Keratinocyte (primary cell): ENCODE measurements at regions not wholly inside any gene's neighbourhood (a gene's known extent, or its start where the extent isn't known, plus 50 kb on each side); places are given as distances from the start of the nearest gene placed in this dataset.

Source experiments
- DNase-seq: peaks from one replicate; pipeline ENCODE4 v3.0.0-alpha.2; 2011; ENCODE audit warnings: low read depth, missing footprints, low spot score
- FAIRE-seq: peaks from 2 replicates; lab custom pipeline; 2011; peaks lifted over from hg19 to GRCh38; lab: Jason Lieb, UNC
- H2AFZ ChIP-seq: 2 replicates; pipeline ENCODE4 v1.6.0; 2012; ENCODE audit warnings: low read length, control low read depth, inconsistent platforms; ENCODE audit not compliant: control insufficient read depth
- H3K27ac ChIP-seq: 2 replicates; pipeline ENCODE4 v1.5.1; 2011; ENCODE audit warnings: low read length; ENCODE audit not compliant: control insufficient read depth, insufficient read depth
- H3K27me3 ChIP-seq: 3 replicates; pipeline ENCODE4 v1.6.0; 2011; ENCODE audit warnings: low read length; ENCODE audit not compliant: control insufficient read depth, insufficient read depth; ENCODE audit errors: extremely low read depth
- H3K36me3 ChIP-seq, 2 experiments: 2 replicates in 1 of 2; 3 replicates in 1 of 2; pipeline ENCODE4 v1.5.1; 2011; ENCODE audit warnings: low read length in 2 of 2, mild to moderate bottlenecking in 1 of 2; ENCODE audit not compliant: control insufficient read depth in 2 of 2, insufficient read depth in 2 of 2; ENCODE audit errors: extremely low read depth in 1 of 2
- H3K4me1 ChIP-seq: 3 replicates; pipeline ENCODE4 v1.5.1; 2011; ENCODE audit warnings: low read length; ENCODE audit not compliant: control insufficient read depth, insufficient read depth; ENCODE audit errors: extremely low read depth
- H3K4me2 ChIP-seq: 3 replicates; pipeline ENCODE4 v1.6.0; 2011; ENCODE audit warnings: low read depth, low read length; ENCODE audit not compliant: control insufficient read depth, insufficient read depth; ENCODE audit errors: extremely low read depth
- H3K4me3 ChIP-seq, 3 experiments: fragments of 200-600 bp in 1 of 3; sonication (generic) in 1 of 3; 2 replicates in 2 of 3; 3 replicates in 1 of 3; pipeline ENCODE4 v1.5.1; 2011 to 2016; ENCODE audit warnings: low read length in 3 of 3, mild to moderate bottlenecking in 3 of 3, control low read depth in 2 of 3, inconsistent platforms in 1 of 3, low read depth in 1 of 3, mixed read lengths in 1 of 3, mixed run types in 1 of 3, moderate library complexity in 1 of 3; ENCODE audit not compliant: control insufficient read depth in 2 of 3, insufficient read depth in 2 of 3; ENCODE audit errors: extremely low read depth in 1 of 3
- H3K79me2 ChIP-seq: 2 replicates; pipeline ENCODE4 v1.6.0; 2012; ENCODE audit warnings: low read length; ENCODE audit not compliant: control insufficient read depth, insufficient read depth
- H3K9ac ChIP-seq: 3 replicates; pipeline ENCODE4 v1.6.0; 2011; ENCODE audit warnings: low read length; ENCODE audit not compliant: control insufficient read depth, insufficient read depth; ENCODE audit errors: extremely low read depth
- H3K9me1 ChIP-seq: 3 replicates; pipeline ENCODE4 v1.6.0; 2011; ENCODE audit warnings: low read length; ENCODE audit not compliant: control insufficient read depth, insufficient read depth; ENCODE audit errors: extremely low read depth
- H3K9me3 ChIP-seq: 2 replicates; pipeline ENCODE4 v1.5.1; 2012; ENCODE audit warnings: low read depth, low read length; ENCODE audit not compliant: control insufficient read depth
- H4K20me1 ChIP-seq: 3 replicates; pipeline ENCODE4 v1.6.0; 2011; ENCODE audit warnings: low read length; ENCODE audit not compliant: control insufficient read depth, insufficient read depth; ENCODE audit errors: extremely low read depth
- EZH2 ChIP-seq: IDR thresholded peaks from one replicate; pipeline ENCODE4 v1.6.1; 2012; ENCODE audit warnings: inconsistent platforms, mild to moderate bottlenecking, low read length, moderate library complexity
- dilution Hi-C: fragments of 300-500 bp; cut with MboI; formaldehyde crosslinking; loops from one replicate; pipeline ENCODE4 v1.7.0; 2020; ENCODE audit warnings: low sequenced_read_pairs; ENCODE audit not compliant: extremely low pct_ligation_motif_present
- TF ChIP-seq, protein P1 (sequence below), 3 experiments: IDR thresholded peaks in 1 of 3; conservative IDR thresholded peaks in 1 of 3; optimal IDR thresholded peaks in 1 of 3; 2 replicates in 2 of 3; 3 replicates in 1 of 3; pipeline versions ENCODE3 to v1.5.1; 2011; ENCODE audit warnings: low read length in 3 of 3, mild to moderate bottlenecking in 3 of 3, moderate library complexity in 2 of 3, control low read depth in 1 of 3, inconsistent platforms in 1 of 3; ENCODE audit not compliant: insufficient read depth in 2 of 3; ENCODE audit errors: extremely low read depth in 1 of 3

DNA sequence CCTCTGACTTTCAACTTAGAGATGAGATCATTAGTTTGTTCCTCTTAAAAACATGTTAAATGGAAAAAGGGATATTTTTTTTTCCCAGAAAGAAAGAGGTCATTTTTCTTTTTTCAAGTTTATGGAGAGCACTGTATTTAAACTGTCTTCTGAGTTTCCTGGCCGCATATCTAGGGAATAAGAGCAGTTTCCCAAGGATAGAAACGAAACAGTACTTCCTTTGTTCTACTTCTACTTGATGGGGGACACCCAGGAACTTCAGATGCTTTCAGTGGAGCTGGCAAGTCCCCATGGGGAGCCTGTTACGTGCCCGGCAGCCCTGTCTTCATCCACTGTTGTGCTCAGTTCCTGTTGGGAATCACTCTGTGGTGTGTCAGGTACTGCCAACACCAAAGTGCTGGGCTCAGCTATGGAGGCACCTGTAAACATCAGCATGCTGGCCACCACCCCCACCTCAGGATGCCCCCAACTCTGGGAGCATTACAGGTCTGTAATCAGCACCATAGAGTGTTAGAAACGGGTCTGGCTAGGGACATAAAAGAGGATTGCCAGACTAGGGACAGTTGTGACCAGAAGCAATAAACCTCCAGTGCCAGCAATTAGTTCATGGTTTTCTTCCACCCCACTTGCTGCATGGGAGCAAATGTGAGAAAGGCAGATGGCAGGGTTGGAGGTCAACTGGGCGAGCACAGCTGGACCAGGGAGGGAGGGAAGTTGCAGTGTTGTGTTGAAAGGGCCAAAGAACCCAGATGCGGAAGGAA is 221.7 kb upstream of the ECI2 start:
- H3K79me2 ChIP-seq: no peaks in the 10 kb centered on the region
- DNase-seq (no peak), FAIRE-seq (no peak)
- H3K4me3 ChIP-seq: no peak overlapping the region
- no peak for TF ChIP-seq EZH2
- TF ChIP-seq, protein P1, sequence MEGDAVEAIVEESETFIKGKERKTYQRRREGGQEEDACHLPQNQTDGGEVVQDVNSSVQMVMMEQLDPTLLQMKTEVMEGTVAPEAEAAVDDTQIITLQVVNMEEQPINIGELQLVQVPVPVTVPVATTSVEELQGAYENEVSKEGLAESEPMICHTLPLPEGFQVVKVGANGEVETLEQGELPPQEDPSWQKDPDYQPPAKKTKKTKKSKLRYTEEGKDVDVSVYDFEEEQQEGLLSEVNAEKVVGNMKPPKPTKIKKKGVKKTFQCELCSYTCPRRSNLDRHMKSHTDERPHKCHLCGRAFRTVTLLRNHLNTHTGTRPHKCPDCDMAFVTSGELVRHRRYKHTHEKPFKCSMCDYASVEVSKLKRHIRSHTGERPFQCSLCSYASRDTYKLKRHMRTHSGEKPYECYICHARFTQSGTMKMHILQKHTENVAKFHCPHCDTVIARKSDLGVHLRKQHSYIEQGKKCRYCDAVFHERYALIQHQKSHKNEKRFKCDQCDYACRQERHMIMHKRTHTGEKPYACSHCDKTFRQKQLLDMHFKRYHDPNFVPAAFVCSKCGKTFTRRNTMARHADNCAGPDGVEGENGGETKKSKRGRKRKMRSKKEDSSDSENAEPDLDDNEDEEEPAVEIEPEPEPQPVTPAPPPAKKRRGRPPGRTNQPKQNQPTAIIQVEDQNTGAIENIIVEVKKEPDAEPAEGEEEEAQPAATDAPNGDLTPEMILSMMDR (optimal IDR thresholded peaks at IDR 0.05 in 1 of 3, IDR thresholded peaks at IDR 0.05 in 1 of 3, conservative IDR thresholded peaks at IDR 0.05 in 1 of 3; ENCODE audit: extremely low read depth in 1 of 3, insufficient read depth in 2 of 3, low read length in 3 of 3): no peak
- no peaks in the 10 kb centered on the region for H3K9me3 ChIP-seq
- peaks cover 29% of the 10 kb centered on the region for H3K4me1 ChIP-seq
- H4K20me1 ChIP-seq: no peaks in the 10 kb centered on the region
- H3K9me1 ChIP-seq: no peaks in the 10 kb centered on the region
- no peaks in the 10 kb centered on the region for H3K36me3 ChIP-seq
- peak overlapping the region; percentile 59 for H3K27ac ChIP-seq
- H3K27me3 ChIP-seq: no peaks in the 10 kb centered on the region
- H3K9ac ChIP-seq: no peak overlapping the region
- peak overlapping the region; percentile 25 for H3K4me2 ChIP-seq
- dilution Hi-C loops: no loop called here
- H2AFZ ChIP-seq: peak overlapping the region; percentile 24

DNA sequence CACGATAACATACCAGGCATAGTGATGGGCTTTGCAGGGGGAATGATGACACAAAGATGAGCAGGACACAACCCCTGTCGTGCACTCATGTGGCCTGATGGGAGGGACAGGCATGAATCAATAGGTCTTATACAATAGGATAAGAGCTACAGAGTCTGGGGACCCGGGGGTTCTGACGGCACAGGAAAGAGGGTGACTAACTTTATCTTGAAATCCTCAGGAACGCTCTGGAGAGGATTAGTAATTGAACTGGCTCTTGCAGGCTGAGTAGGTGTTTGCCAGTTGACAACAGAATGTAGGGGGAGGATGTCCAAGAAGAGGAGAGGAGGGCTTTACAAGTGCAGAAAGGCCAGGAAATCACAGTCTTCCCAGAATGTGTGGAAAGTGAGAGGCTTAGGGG is 219.9 kb upstream of the ECI2 start:
- Histone ChIP-seq H3K9me3 (no peaks in the 10 kb centered on the region), H3K9me1 (no peaks in the 10 kb centered on the region), H3K27me3 (no peaks in the 10 kb centered on the region), H2AFZ (no peak overlapping the region), H3K9ac (no peak overlapping the region), H3K36me3 (no peaks in the 10 kb centered on the region), H3K79me2 (no peaks in the 10 kb centered on the region), H3K4me2 (no peak overlapping the region), H3K4me1 (peaks cover 47% of the 10 kb centered on the region), H3K27ac (peak overlapping the region; percentile 53), H3K4me3 (no peak overlapping the region), H4K20me1 (no peaks in the 10 kb centered on the region)
- DNase-seq (no peak), FAIRE-seq (no peak)
- TF ChIP-seq, protein P1 (optimal IDR thresholded peaks at IDR 0.05 in 1 of 3, IDR thresholded peaks at IDR 0.05 in 1 of 3, conservative IDR thresholded peaks at IDR 0.05 in 1 of 3; ENCODE audit: extremely low read depth in 1 of 3, insufficient read depth in 2 of 3, low read length in 3 of 3): no peak
- no peak for TF ChIP-seq EZH2
- dilution Hi-C loops: no loop called here
